ENCODE measurements at regions not wholly inside any gene's neighbourhood (a gene's known extent, or its start where the extent isn't known, plus 50 kb on each side); places are given as distances from the start of the nearest gene placed in this dataset.

GRCh38 chr13:50476577-50477285 is 366.8 kb downstream of the DLEU7 start:
- TF ChIP-seq CTCF (IDR thresholded peaks at IDR 0.05): no peak
- no peak for DNase-seq (ENCODE audit: low spot score)
- ATAC-seq (ENCODE audit: low FRiP score): no peak

- DNase-seq (ENCODE audit: low spot score) (no peak), ATAC-seq (ENCODE audit: low FRiP score) (no peak)
- TF ChIP-seq CTCF (IDR thresholded peaks at IDR 0.05): no peak
Measured at GRCh38 chr13:50481936-50482335, 361.6 kb downstream of the DLEU7 start.

GRCh38 chr13:50483416-50483815 is 360.1 kb downstream of the DLEU7 start:
- DNase-seq (ENCODE audit: low spot score): no peak
- ATAC-seq (ENCODE audit: low FRiP score): no peak
- TF ChIP-seq CTCF (IDR thresholded peaks at IDR 0.05): no peak

- ATAC-seq (ENCODE audit: low FRiP score) (no peak), DNase-seq (ENCODE audit: low spot score) (no peak)
- no peak for TF ChIP-seq CTCF (IDR thresholded peaks at IDR 0.05)
Measured at GRCh38 chr13:50484472-50485113, 358.9 kb downstream of the DLEU7 start.

GRCh38 chr13:50485979-50486935 is 357.2 kb downstream of the DLEU7 start:
- TF ChIP-seq CTCF (IDR thresholded peaks at IDR 0.05): no peak
- no peak for DNase-seq (ENCODE audit: low spot score)
- ATAC-seq (ENCODE audit: low FRiP score): no peak

GRCh38 chr13:50493683-50494082 is 349.8 kb downstream of the DLEU7 start:
- DNase-seq (ENCODE audit: low spot score): no peak
- no peak for TF ChIP-seq CTCF (IDR thresholded peaks at IDR 0.05)
- ATAC-seq (ENCODE audit: low FRiP score): no peak
